NCI-H446 treated with DMSO at 0.1 percent for 48 hours (cell line): ENCODE measurements at regions not wholly inside any gene's neighbourhood (a gene's known extent, or its start where the extent isn't known, plus 50 kb on each side); places are given as distances from the start of the nearest gene placed in this dataset.

ENCODE experiments used
- DNase-seq: peaks from one replicate; lab custom pipeline; 2025; lab: John Stamatoyannopoulos, UW

DNA sequence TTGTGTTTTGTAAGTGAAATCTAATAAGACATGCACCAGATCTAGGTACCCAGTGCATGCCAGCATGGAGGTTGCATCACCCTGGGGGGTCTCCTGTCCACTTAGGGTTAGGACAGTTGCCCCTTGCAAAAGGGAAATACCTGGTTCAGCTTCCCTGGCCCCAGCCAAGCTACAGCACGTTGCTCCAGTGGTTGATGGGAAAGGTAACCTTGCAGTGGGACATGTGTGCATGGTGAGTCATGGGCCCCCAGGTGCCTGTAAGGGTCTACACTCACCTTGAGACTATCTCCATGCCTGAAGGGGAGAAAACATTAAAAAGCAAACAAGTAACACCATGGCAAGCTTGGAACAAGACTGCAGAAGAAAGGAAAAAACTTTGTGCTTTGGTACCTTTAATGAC is 143.9 kb downstream of the LSM5 start:
- DNase-seq = no peak

DNA sequence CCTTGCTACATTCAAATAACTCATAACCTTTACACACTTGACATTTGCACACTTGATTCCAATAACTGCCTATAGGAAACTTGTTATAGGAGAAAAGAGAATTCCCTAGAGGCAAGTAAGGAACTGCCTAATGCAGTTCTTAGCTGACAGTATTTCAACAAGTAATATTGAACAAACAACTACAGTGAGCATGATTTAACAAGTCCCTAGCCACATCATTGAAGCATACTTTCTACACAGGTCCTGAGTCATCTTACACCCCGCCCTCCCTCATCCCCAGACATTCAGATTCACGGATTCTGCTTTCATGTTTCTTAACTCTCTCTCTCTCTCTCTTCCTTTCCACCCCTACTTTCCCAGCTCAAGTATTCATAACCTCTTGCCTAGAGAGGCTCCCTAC is 153.5 kb downstream of the LSM5 start:
- DNase-seq = no peak

GRCh38 chr7:32335107-32335506 is 155.1 kb downstream of the LSM5 start:
- no peak for DNase-seq

- no peak for DNase-seq
These were observed 159.6 kb downstream of the LSM5 start for GRCh38 chr7:32330602-32331001.

DNA sequence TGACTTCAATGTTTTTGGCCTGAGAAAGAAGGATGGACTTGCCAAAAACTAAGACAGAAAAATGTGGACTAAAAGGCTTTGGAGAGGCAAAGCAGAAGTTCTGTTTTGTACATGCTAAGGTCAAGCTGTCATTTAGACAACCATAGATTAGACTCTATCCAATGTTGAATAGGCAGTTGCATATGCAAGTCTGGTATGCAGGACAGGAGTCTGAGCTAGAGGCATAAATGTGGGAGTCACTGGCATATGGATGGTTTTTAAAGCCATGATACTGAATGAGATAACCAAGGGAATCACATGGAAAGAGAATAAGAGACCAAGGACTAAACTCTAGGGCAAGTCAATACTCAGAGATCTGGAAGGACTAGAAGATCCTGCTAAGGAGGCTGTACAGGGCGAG is 164.1 kb downstream of the LSM5 start:
- DNase-seq = no peak

- no peak for DNase-seq
These were observed 166.5 kb downstream of the LSM5 start for GRCh38 chr7:32323712-32324111.

- DNase-seq = no peak
These were observed 171.2 kb downstream of the LSM5 start for GRCh38 chr7:32319012-32319382.

- DNase-seq = no peak
These were observed 171.7 kb downstream of the LSM5 start for GRCh38 chr7:32318300-32319011.

DNA sequence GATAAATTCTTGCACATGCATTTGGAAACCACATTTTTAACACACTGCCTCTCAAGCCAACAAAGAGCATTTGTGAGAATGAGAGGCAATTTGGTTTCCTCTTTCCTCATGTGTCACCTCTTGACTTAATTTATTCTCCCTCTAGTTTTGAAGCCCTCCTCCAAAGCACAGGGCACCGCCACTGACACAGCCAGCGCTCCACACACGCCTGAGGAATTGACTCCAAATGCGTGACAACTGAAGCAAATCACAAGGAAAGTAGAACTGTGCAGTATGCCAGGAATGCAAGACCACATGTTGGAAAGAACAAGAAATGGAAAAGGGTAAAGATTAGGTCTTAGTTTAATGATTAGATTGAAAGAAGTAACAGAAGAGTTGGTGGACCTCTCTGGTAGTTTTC is 173.3 kb downstream of the LSM5 start:
- no peak for DNase-seq

- no peak for DNase-seq
These were observed 175.4 kb downstream of the LSM5 start for GRCh38 chr7:32314761-32315160.

DNA sequence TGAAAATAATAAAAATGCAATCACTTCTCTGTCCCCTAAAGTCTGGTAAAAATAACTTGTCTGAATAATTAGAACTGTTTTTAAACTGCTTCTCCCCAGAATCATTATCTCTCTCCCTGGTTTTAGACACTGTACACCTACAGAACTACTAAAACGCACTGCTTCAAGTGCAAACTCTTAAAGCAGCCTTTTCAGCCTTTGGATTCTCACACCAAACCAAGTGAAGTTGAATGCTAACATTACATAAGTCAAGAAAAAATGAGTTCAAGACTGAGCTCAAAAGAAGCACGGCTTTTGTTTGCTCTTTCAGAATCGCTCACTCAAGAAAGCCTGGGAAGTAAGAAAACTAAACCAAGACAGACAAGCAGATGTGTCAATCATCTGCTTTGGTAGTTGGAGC is 188.8 kb downstream of the LSM5 start:
- no peak for DNase-seq

DNA sequence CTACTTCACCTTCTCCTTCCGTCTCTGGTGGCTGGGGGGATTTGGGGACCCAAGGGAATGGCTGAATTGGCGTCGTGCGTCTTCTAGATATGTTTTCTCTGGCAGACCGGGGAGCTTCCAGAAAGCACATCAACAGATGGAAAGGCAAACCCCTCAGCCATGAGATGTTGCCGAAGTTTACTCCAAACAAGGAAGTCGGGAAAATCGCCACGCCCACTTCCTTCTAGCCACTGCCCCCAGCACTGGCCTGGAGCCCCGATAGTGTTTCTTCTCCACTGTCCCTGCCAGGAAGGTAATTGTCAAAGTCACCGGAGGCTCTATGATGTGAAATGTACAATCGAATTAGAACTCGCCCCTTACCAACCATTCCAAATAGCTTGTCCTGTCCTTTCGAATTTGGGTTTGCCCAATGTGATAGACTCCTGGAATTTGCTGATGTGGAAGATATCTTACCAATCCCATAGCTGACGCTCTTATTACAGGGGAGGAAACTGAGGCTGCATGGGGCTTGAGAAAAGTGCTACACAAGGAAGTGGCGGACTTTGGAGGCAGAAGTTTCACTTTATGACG is 191.0 kb downstream of the LSM5 start:
- no peak for DNase-seq

DNA sequence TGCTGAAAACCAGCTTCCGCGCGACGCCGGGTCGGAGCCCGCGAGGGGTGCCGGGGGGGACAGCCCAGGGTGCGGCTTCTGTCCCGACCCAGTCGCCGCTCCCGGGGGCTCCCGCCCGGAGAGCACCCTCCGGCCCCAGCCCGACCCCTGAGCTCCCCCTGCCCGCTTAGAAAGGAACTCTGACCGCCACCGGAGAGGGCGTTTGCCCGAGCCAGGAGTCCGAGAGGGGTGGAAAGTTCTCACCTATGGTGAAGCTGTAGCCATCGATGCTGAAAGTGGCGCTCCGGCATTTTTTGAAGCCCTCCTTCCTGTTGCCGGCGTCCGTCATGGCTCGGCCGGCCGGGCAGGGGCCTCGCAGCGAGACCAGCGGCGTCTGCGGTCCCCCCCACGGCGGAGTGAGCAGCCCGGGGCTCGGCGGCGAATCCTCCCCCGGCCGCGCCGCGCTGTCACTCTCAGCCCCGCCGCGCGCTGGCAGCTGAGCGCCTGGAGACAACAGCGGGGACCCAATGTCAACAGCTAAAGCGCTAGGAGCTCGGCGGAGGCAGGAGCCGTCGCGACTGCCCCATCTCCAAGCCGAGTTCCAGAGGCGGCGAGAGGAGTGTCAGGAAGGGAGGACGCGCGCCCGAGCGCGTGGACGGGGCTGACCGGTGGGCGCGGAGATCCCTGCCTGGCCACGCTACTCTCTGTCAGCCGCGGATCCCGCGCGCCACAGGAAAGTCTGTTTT is 191.6 kb downstream of the LSM5 start:
- DNase-seq = no peak

GRCh38 chr7:32293833-32294232 is 196.3 kb downstream of the LSM5 start:
- peak; percentile 65 for DNase-seq

DNA sequence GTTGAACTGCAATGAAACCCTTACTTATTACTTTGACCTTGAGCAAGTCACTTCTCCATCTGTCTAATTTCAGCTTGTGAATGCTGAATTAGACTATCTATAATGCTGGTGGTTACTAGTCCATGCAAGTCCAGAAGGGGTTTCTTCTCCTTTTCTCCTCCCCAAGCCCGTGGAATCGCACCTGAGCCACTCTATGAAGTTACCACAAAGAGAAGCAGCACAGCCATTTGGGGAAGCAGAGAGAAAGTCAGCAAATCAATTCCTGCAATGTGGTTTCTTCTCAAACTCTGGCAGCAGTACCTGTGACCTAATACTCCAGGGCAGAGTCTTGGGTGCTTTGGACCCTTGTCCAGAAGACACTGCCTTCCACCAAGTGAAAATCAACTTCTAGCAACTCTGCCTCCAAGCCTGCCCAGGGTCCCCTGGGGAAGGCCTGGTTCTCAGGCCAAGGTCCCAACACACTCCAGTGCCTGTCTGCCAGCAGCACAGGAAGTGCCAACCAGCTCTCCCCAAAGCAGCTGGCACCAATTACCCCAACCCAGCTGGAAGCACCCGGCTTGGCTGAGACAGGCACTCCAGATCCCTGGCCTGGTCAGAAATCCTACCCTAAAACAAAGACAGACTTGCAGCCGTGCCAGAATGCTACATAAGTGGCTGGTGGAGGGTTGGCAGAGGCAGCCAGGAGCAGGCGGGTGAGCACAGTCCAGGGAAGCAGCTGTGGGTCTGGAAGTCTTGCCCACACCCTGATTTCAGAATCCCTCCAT is 200.3 kb downstream of the LSM5 start:
- DNase-seq = peak; percentile 99

GRCh38 chr7:32285698-32286097 is 204.5 kb downstream of the LSM5 start:
- no peak for DNase-seq

DNA sequence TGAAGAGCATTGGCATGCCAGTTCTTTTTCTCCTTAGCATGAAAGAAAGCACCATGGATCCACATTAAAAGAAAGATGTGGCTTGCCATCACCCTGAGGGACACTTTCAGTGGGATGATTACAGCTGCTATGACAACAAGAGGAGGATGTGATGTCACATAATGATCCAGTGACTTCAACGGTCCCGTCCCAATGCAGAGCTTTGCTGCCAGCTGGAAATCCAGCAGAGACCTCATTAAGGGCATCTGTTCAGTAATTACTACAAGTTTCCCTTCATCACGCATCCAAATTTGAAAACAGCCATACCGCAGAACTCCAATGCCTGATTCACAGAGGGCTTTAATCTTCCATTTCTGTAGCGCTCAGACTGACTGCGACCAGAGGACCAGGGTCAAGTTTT is 206.6 kb downstream of the LSM5 start:
- DNase-seq = peak; percentile 75

- DNase-seq = no peak
These were observed 209.3 kb upstream of the PDE1C start for GRCh38 chr7:32279500-32279899.

DNA sequence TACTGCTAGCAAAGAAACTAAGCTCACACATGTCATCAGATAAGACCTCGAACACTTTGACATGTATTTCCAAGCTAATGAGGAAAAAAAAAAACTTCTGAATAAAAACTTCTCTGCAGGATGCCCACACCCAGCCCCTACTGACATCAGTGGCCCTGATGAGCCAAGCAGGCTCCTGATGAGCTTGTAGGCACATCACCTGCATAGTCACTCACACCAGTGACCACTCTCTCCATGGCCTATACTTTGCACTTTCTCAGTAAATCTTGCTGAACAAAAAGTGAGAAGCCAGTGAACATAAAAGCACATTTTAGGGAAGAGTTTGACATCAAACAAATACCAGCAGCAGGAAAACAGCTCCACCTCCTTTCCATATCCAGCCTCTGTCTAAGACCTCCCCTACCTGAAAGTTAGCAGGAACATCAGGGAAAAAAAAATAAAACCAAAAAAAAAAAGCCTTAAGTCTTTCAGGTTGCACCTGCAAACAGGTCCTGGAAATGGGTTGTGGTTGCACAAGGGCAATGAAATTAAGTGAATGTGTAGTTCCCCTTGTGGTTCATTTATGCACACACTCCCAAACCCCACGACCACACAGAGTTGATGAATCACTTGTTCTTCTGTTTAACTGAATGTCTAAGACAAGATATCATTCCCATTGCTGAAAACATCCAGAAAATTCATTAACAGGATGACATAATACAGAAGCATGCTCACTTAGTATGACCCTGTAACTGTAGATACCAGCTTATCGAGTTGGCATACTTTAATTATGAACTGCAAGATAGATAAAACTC is 205.2 kb upstream of the PDE1C start:
- no peak for DNase-seq

- no peak for DNase-seq
These were observed 203.1 kb upstream of the PDE1C start for GRCh38 chr7:32273297-32273696.

GRCh38 chr7:32266932-32267475 is 196.8 kb upstream of the PDE1C start:
- DNase-seq = no peak
